ENCODE measurements at regions not wholly inside any gene's neighbourhood (a gene's known extent, or its start where the extent isn't known, plus 50 kb on each side); places are given as distances from the start of the nearest gene placed in this dataset.

DNA sequence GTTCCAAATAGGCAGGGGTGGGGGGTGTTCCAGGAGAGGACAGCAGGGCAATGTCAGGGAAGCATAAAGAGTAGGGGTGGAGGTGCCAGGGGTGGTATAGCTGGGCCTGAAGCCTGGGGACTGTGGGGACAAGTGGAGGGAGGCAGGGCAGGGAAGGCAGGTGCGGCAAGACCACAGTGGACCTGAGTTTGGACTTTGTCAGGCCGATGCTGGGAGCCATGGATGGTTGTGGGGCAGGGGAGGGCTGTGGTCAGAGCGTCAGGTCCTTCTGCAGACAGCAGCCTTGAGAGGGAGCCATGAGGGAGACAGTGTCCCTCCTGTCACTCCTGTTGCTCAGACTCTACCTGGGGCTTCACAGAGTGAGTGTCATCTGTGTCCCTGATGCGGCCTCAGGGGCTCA lies 320.3 kb downstream of the PTPRU start:
- no peak overlapping the region for H3K9ac ChIP-seq (ENCODE audit: low read length)
- H3K4me3 ChIP-seq (ENCODE audit: insufficient read depth, low read depth, low read length): no peak overlapping the region
- Mint-ChIP-seq H3K27me3 (ENCODE audit: low read depth, unreplicated experiment) (peaks cover 27% of the 10 kb centered on the region), H3K4me3 (ENCODE audit: unreplicated experiment) (no peak overlapping the region), H3K36me3 (ENCODE audit: low read depth, unreplicated experiment) (no peaks in the 10 kb centered on the region), H3K27ac (ENCODE audit: unreplicated experiment) (no peak overlapping the region), H3K4me1 (ENCODE audit: low read depth, unreplicated experiment) (no peaks in the 10 kb centered on the region), H3K9me3 (ENCODE audit: unreplicated experiment) (no peaks in the 10 kb centered on the region)
- TF ChIP-seq, protein P1, sequence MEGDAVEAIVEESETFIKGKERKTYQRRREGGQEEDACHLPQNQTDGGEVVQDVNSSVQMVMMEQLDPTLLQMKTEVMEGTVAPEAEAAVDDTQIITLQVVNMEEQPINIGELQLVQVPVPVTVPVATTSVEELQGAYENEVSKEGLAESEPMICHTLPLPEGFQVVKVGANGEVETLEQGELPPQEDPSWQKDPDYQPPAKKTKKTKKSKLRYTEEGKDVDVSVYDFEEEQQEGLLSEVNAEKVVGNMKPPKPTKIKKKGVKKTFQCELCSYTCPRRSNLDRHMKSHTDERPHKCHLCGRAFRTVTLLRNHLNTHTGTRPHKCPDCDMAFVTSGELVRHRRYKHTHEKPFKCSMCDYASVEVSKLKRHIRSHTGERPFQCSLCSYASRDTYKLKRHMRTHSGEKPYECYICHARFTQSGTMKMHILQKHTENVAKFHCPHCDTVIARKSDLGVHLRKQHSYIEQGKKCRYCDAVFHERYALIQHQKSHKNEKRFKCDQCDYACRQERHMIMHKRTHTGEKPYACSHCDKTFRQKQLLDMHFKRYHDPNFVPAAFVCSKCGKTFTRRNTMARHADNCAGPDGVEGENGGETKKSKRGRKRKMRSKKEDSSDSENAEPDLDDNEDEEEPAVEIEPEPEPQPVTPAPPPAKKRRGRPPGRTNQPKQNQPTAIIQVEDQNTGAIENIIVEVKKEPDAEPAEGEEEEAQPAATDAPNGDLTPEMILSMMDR (IDR thresholded peaks at IDR 0.05; ENCODE audit: insufficient read depth, low read depth, low read length): no peak
- no peak for TF ChIP-seq EZH2 (IDR thresholded peaks at IDR 0.05; ENCODE audit: insufficient read depth, low read length)
- no peaks in the 10 kb centered on the region for H3K36me3 ChIP-seq (ENCODE audit: insufficient read depth, low read length)
- no peaks in the 10 kb centered on the region for H3K27me3 ChIP-seq (ENCODE audit: insufficient read depth, low read length)
- H3K4me2 ChIP-seq (ENCODE audit: low read length): no peak overlapping the region
- H3K4me1 ChIP-seq (ENCODE audit: insufficient read depth, low read length): no peaks in the 10 kb centered on the region
- no peak overlapping the region for H3K27ac ChIP-seq (ENCODE audit: low read depth, low read length)
- no peaks in the 10 kb centered on the region for H4K20me1 ChIP-seq (ENCODE audit: insufficient read depth, low read length)
- H3K79me2 ChIP-seq (ENCODE audit: insufficient read depth, low read length): no peaks in the 10 kb centered on the region
- DNase-seq (ENCODE audit: low read depth) (no peak), FAIRE-seq (no peak)
- H3K9me3 ChIP-seq (ENCODE audit: insufficient read depth, low read depth, low read length): no peaks in the 10 kb centered on the region
- no peak overlapping the region for H2AFZ ChIP-seq (ENCODE audit: low read depth, low read length)

DNA sequence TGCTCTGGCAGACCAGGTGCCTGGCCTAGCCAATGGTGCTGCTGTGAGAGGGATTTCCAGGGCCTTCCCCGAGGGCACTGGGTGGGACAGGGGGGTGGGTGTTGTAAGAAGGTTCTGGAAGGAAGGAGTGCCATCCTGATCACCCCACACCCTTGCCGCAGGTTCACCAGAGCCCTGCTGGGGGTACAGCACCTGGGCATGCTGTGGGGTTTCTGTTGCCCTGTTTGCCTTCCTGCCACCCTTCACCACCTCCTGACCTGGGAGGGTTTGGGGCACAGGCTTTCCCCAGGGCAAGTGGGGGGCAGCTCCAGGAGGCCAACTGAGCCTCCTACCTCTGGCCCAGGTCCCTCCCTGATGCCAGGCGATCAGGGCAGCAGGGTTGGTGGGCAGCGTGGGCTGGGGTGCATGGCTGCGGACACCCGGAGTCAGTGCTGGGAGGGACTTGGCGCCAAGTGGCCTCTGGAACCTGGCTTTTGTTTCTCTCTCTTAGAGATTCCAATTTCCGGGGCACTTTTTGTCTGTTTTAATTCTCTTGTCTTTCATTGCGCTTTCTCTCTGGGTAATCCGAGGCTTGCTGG lies 318.8 kb downstream of the PTPRU start:
- Histone ChIP-seq H3K27me3 (ENCODE audit: insufficient read depth, low read length) (no peaks in the 10 kb centered on the region), H2AFZ (ENCODE audit: low read depth, low read length) (no peak overlapping the region), H3K4me1 (ENCODE audit: insufficient read depth, low read length) (no peaks in the 10 kb centered on the region), H3K27ac (ENCODE audit: low read depth, low read length) (no peak overlapping the region), H3K79me2 (ENCODE audit: insufficient read depth, low read length) (no peaks in the 10 kb centered on the region), H3K4me3 (ENCODE audit: insufficient read depth, low read depth, low read length) (no peak overlapping the region), H3K4me2 (ENCODE audit: low read length) (no peak overlapping the region), H3K9ac (ENCODE audit: low read length) (no peak overlapping the region), H3K36me3 (ENCODE audit: insufficient read depth, low read length) (no peaks in the 10 kb centered on the region), H3K9me3 (ENCODE audit: insufficient read depth, low read depth, low read length) (no peaks in the 10 kb centered on the region), H4K20me1 (ENCODE audit: insufficient read depth, low read length) (no peaks in the 10 kb centered on the region)
- Mint-ChIP-seq H3K4me3 (ENCODE audit: unreplicated experiment) (no peak overlapping the region), H3K9me3 (ENCODE audit: unreplicated experiment) (no peaks in the 10 kb centered on the region), H3K27ac (ENCODE audit: unreplicated experiment) (no peak overlapping the region), H3K4me1 (ENCODE audit: low read depth, unreplicated experiment) (no peaks in the 10 kb centered on the region), H3K27me3 (ENCODE audit: low read depth, unreplicated experiment) (peaks cover 34% of the 10 kb centered on the region), H3K36me3 (ENCODE audit: low read depth, unreplicated experiment) (no peaks in the 10 kb centered on the region)
- no peak for FAIRE-seq
- DNase-seq (ENCODE audit: low read depth): no peak
- TF ChIP-seq EZH2 (IDR thresholded peaks at IDR 0.05; ENCODE audit: insufficient read depth, low read length): no peak
- TF ChIP-seq, protein P1 (IDR thresholded peaks at IDR 0.05; ENCODE audit: insufficient read depth, low read depth, low read length): no peak

DNA sequence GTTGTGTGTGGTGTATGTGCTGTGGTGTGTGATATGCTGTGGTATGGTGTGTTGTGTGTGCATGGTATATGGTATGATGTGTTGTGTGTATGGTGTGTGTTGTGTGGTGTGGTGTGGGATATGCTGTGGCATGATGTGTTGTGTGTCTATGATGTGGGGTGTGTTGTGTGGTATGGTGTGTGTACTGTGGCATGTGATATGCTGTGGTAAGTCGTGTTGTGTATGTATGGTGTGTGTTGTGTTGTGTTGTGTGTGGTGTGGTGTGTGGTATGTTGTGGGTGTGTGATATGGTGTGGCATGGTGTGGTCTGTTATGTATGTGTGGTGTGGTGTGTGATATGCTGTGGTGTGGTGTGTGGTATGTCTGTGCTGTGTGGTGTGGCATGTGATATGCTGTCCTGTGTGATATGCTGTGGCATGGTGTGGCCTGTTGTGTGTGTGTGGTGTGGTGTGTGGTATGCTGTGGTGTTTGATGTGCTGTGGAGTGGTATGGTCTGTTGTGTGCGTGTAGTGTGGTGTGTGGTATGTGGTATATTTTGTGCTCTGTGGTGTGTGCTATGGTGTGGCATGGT lies 318.0 kb downstream of the PTPRU start:
- no peak overlapping the region for H3K9ac ChIP-seq (ENCODE audit: low read length)
- Mint-ChIP-seq H3K4me3 (ENCODE audit: unreplicated experiment) (no peak overlapping the region), H3K36me3 (ENCODE audit: low read depth, unreplicated experiment) (no peaks in the 10 kb centered on the region), H3K9me3 (ENCODE audit: unreplicated experiment) (no peaks in the 10 kb centered on the region), H3K27me3 (ENCODE audit: low read depth, unreplicated experiment) (peaks cover 33% of the 10 kb centered on the region), H3K27ac (ENCODE audit: unreplicated experiment) (no peak overlapping the region), H3K4me1 (ENCODE audit: low read depth, unreplicated experiment) (no peaks in the 10 kb centered on the region)
- H3K4me2 ChIP-seq (ENCODE audit: low read length): no peak overlapping the region
- H3K36me3 ChIP-seq (ENCODE audit: insufficient read depth, low read length): no peaks in the 10 kb centered on the region
- no peak overlapping the region for H3K27ac ChIP-seq (ENCODE audit: low read depth, low read length)
- no peak overlapping the region for H3K4me3 ChIP-seq (ENCODE audit: insufficient read depth, low read depth, low read length)
- no peaks in the 10 kb centered on the region for H3K79me2 ChIP-seq (ENCODE audit: insufficient read depth, low read length)
- TF ChIP-seq, protein P1 (IDR thresholded peaks at IDR 0.05; ENCODE audit: insufficient read depth, low read depth, low read length): no peak
- TF ChIP-seq EZH2 (IDR thresholded peaks at IDR 0.05; ENCODE audit: insufficient read depth, low read length): no peak
- no peak for FAIRE-seq
- no peaks in the 10 kb centered on the region for H4K20me1 ChIP-seq (ENCODE audit: insufficient read depth, low read length)
- H2AFZ ChIP-seq (ENCODE audit: low read depth, low read length): no peak overlapping the region
- DNase-seq (ENCODE audit: low read depth): no peak
- no peaks in the 10 kb centered on the region for H3K9me3 ChIP-seq (ENCODE audit: insufficient read depth, low read depth, low read length)
- no peaks in the 10 kb centered on the region for H3K27me3 ChIP-seq (ENCODE audit: insufficient read depth, low read length)
- H3K4me1 ChIP-seq (ENCODE audit: insufficient read depth, low read length): no peaks in the 10 kb centered on the region
